Stomach (tissue), 8 donors: ENCODE measurements at regions not wholly inside any gene's neighbourhood (a gene's known extent, or its start where the extent isn't known, plus 50 kb on each side); places are given as distances from the start of the nearest gene placed in this dataset.

Source experiments
- DNase-seq, 2 donors: peaks; one replicate each; pipeline versions ENCODE4 v3.0.0 to v3.0.0-alpha.2; 2013 to 2019
- H3K27ac ChIP-seq, 5 donors: fragments of 200-600 bp in 4 of 5; sonication (generic) in 4 of 5; one replicate each; pipeline ENCODE4 v1.5.1; 2013 to 2019; ENCODE audit warnings: mild to moderate bottlenecking in 1 of 5, moderate library complexity in 1 of 5
- H3K27me3 ChIP-seq, 3 donors: fragments of 200-600 bp; sonication (generic); one replicate each; pipeline ENCODE4 v1.5.1; 2017 to 2019; ENCODE audit warnings: mixed run types in 1 of 3
- H3K36me3 ChIP-seq, 4 donors: fragments of 200-600 bp; sonication (generic); 1 replicate in 3 of 4; 2 replicates in 1 of 4; pipeline ENCODE4 v1.5.1; 2016 to 2019
- H3K4me1 ChIP-seq, 4 donors: fragments of 200-600 bp; sonication (generic); one replicate each; pipeline ENCODE4 v1.5.1; 2016 to 2019
- H3K4me3 ChIP-seq, 4 donors: fragments of 200-600 bp; sonication (generic) in 3 of 4; one replicate each; pipeline ENCODE4 v1.5.1; 2016 to 2019; ENCODE audit warnings: mild to moderate bottlenecking in 1 of 4
- H3K9me3 ChIP-seq, 4 donors: fragments of 200-600 bp; sonication (generic); one replicate each; pipeline ENCODE4 v1.5.1; 2016 to 2019
- EP300 ChIP-seq: sonication (generic); formaldehyde crosslinking; IDR thresholded peaks from one replicate; pipeline ENCODE4 v1.6.1; 2017; ENCODE audit warnings: antibody characterized with exemption
- POLR2A ChIP-seq, 4 donors: fragments of 450-650 bp; IDR thresholded peaks; one replicate each; pipeline ENCODE4 v1.6.1; 2016; ENCODE audit warnings: antibody characterized with exemption in 4 of 4, control low read depth in 2 of 4, mild to moderate bottlenecking in 1 of 4, moderate library complexity in 1 of 4
- POLR2AphosphoS5 ChIP-seq, 3 donors: sonication (generic); formaldehyde crosslinking; IDR thresholded peaks; one replicate each; pipeline ENCODE4 v1.6.1; 2016; ENCODE audit warnings: antibody characterized with exemption in 3 of 3
- WGBS, 5 donors: extraction: QIAGEN DNeasy Blood & Tissue Kit in 3 of 5; methylation state at CpG; one replicate each; pipeline versions ENCODE4 v1.1.5 to v1.1.7; 2013 to 2018; 5-methylcytosine and 5-hydroxymethylcytosine counted together
- intact Hi-C: fragments of 100-400 bp; cut with DNase I; formaldehyde crosslinking; loops from one replicate; pipeline ENCODE4 v1.15.1; 2023; ENCODE audit warnings: low total_unique reads
- TF ChIP-seq, protein P1 (sequence below), 7 experiments: fragments of 450-650 bp in 4 of 7; fragments of 200-600 bp in 3 of 7; sonication (generic) in 3 of 7; IDR thresholded peaks; one replicate each; pipeline ENCODE4 v1.5.1; 2016 to 2019; ENCODE audit warnings: antibody characterized with exemption in 7 of 7, control low read depth in 2 of 7, mild to moderate bottlenecking in 1 of 7
- donor health status: healthy with polysubstance abuse.
- donor health status: Bipolar disorder and iron deficiency.
- donor health status: healthy.

DNA sequence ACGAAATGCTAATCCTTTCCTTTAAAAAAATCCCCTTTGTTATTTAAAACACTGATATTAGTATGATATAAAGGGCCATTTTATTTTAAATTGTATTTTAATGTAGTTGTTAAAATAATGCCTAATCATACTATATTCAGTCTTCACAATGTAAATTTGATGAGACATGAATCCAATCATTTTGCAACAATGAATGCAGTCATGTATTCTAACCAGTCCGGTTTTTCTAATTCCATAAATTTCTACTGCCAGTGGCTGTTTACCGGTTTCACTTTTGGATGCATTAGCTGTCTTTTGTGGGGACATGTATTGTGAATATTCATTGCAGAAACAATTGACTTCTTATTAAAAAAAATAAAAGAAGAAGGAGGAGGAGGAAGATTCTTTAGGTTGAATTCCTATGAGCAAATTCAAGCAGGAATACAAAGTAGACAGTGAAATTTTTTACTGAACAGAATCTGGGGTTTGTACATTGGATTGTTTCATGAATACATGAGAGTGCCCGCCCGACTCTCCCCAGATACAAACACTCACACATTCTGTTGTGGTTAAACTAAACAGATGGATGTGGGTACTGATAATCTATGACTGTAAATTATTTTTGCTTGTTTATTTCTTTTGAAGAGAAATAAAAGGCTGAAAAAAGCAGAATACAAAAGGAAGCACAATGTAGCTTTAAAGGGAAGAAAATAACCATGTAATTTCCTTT, 624.8 kb upstream of the PTBP2 start:
- intact Hi-C loops: no loop called here
- no peak for DNase-seq
- H3K27me3 ChIP-seq: no peaks in the 10 kb centered on the region
- H3K27ac ChIP-seq: no peak overlapping the region
- H3K36me3 ChIP-seq: no peaks in the 10 kb centered on the region
- H3K4me1 ChIP-seq: no peaks in the 10 kb centered on the region
- no peak for TF ChIP-seq EP300
- TF ChIP-seq POLR2AphosphoS5 (IDR thresholded peaks at IDR 0.05): no peak
- TF ChIP-seq, protein P1, sequence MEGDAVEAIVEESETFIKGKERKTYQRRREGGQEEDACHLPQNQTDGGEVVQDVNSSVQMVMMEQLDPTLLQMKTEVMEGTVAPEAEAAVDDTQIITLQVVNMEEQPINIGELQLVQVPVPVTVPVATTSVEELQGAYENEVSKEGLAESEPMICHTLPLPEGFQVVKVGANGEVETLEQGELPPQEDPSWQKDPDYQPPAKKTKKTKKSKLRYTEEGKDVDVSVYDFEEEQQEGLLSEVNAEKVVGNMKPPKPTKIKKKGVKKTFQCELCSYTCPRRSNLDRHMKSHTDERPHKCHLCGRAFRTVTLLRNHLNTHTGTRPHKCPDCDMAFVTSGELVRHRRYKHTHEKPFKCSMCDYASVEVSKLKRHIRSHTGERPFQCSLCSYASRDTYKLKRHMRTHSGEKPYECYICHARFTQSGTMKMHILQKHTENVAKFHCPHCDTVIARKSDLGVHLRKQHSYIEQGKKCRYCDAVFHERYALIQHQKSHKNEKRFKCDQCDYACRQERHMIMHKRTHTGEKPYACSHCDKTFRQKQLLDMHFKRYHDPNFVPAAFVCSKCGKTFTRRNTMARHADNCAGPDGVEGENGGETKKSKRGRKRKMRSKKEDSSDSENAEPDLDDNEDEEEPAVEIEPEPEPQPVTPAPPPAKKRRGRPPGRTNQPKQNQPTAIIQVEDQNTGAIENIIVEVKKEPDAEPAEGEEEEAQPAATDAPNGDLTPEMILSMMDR (IDR thresholded peaks at IDR 0.05): no peak
- TF ChIP-seq POLR2A (IDR thresholded peaks at IDR 0.05): no peak
- no peaks in the 10 kb centered on the region for H3K9me3 ChIP-seq
- H3K4me3 ChIP-seq: no peak overlapping the region
- 72 to 75% (median 73%) methylated on average over 5 of the region's 5 CpGs for WGBS, 5 donors

DNA sequence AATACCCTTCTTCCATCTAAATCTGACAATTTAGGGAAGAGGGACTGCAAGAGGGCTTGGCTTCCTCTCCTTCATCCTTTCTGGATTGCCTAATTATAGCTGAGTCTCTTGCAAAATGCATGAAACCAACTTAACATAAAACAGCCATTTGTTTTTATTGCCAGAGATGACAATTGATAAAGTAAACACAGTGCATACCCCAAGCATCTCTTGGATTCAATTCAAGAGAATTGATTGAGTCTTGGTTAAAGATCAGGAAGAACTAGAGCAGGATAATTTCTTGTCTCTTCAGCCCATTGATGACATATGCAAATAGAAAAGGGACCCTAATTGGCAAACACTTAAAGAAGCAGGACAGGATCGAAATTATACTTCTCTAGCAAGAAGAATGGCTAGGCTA, 617.1 kb upstream of the PTBP2 start:
- WGBS, 5 donors: 47 to 62% (median 54%) methylated on average over 1 of the region's 1 CpG
- H3K27ac ChIP-seq: no peak overlapping the region
- intact Hi-C loops: no loop called here
- TF ChIP-seq, protein P1 (IDR thresholded peaks at IDR 0.05): no peak
- TF ChIP-seq POLR2AphosphoS5 (IDR thresholded peaks at IDR 0.05): no peak
- TF ChIP-seq POLR2A (IDR thresholded peaks at IDR 0.05): no peak
- TF ChIP-seq EP300: no peak
- no peaks in the 10 kb centered on the region for H3K36me3 ChIP-seq
- no peaks in the 10 kb centered on the region for H3K27me3 ChIP-seq
- no peak overlapping the region for H3K4me3 ChIP-seq
- no peaks in the 10 kb centered on the region for H3K4me1 ChIP-seq
- H3K9me3 ChIP-seq: no peaks in the 10 kb centered on the region
- no peak for DNase-seq

- Histone ChIP-seq H3K36me3 (no peaks in the 10 kb centered on the region), H3K27me3 (no peaks in the 10 kb centered on the region), H3K27ac (no peak overlapping the region), H3K4me3 (no peak overlapping the region), H3K9me3 (no peaks in the 10 kb centered on the region), H3K4me1 (no peaks in the 10 kb centered on the region)
- no peak for DNase-seq
- TF ChIP-seq, protein P1 (IDR thresholded peaks at IDR 0.05): no peak
- TF ChIP-seq EP300: no peak
- 52 to 57% (median 54%) methylated on average over 3 of the region's 3 CpGs for WGBS, 5 donors
- intact Hi-C loops: no loop called here
Measured at GRCh38 chr1:96104906-96105305, 616.7 kb upstream of the PTBP2 start.

DNA sequence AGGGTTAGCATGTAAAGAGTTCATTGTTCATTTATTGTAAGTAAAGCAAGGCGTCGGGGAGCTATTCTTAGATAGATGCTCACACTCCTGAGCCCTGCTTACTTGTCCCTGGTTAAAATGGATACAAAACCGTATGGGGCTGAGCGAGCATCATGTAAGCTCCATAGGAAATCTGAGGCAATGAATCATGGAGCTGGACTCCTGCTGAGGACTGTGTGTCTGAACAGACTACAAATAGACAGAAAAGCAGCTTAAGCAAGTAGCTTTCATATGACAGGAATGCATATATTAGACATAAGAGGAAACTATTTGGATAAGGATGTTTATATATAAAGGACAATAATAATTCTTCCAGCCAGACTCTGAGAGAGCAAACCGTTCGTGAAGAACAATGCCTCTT, 604.9 kb upstream of the PTBP2 start:
- DNase-seq: peak in 1 of 2 donors; percentile 5
- Histone ChIP-seq H3K4me3 (no peak overlapping the region), H3K9me3 (no peaks in the 10 kb centered on the region), H3K36me3 (no peaks in the 10 kb centered on the region), H3K4me1 (no peaks in the 10 kb centered on the region), H3K27ac (no peak overlapping the region), H3K27me3 (no peaks in the 10 kb centered on the region)
- intact Hi-C loops: no loop called here
- WGBS, 5 donors: 53 to 72% (median 67%) methylated on average over 6 of the region's 6 CpGs
- TF ChIP-seq EP300: no peak
- TF ChIP-seq, protein P1 (IDR thresholded peaks at IDR 0.05): no peak
- TF ChIP-seq POLR2AphosphoS5 (IDR thresholded peaks at IDR 0.05): no peak
